ENCODE measurements at regions not wholly inside any gene's neighbourhood (a gene's known extent, or its start where the extent isn't known, plus 50 kb on each side); places are given as distances from the start of the nearest gene placed in this dataset.

DNA sequence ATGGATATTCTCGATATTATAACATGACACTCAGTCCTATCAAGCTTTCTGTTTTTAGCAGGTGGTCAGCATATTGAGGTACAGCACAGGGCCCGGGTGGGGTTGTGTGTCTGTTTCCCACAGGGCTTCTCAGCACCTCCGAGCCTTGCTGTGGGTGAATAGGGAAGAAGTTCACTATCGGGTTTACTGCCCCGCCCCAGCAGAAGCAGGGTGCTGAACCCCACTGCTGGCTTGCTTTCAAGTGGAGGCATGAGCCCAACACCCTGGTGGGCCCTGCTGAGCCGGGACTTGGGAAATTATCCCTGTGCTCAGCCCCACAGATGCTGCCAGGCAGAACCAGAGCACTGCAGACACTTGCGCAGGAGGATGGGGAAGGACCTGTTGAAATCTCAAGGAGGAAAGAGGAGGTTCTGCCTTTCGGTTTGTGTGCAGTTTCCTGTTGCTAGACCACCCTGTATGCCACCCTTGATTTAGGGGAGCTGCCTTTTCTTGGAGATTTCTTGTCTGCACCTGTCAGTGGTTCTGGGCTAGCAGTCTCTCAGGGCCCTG lies 270.3 kb upstream of the SALL3 start:
- no peak for DNase-seq (ENCODE audit: low spot score)

- DNase-seq (ENCODE audit: low spot score): no peak
Observed at GRCh38 chr18:78711316-78711715, 268.3 kb upstream of the SALL3 start.

GRCh38 chr18:78711971-78712370 lies 267.6 kb upstream of the SALL3 start:
- no peak for DNase-seq (ENCODE audit: low spot score)

DNA sequence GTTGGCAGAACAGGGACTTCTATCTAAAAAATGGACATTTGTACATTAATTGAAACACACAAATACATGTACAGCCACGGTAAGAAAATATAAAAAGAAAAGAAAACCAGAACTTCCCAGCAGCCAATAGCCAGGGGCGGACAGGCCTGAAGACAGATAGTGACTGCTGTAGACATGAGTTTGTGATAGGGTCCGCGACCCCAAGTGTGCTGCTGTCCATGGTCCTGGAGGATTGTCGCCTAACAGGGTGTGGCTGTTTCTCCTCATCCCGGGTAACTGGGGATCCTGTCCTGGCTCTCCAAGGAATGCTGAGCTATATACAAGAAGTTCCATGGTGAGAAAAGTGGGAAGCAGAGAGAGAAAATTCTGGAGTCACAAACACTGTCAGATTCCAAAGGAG lies 266.5 kb upstream of the SALL3 start:
- DNase-seq (ENCODE audit: low spot score): no peak

GRCh38 chr18:78713726-78714125 lies 265.9 kb upstream of the SALL3 start:
- no peak for DNase-seq (ENCODE audit: low spot score)

- no peak for DNase-seq (ENCODE audit: low spot score)
Observed at GRCh38 chr18:78716022-78716421, 263.6 kb upstream of the SALL3 start.

- DNase-seq (ENCODE audit: low spot score): no peak
Observed at GRCh38 chr18:78716581-78716980, 263.0 kb upstream of the SALL3 start.

- no peak for DNase-seq (ENCODE audit: low spot score)
Observed at GRCh38 chr18:78717051-78717765, 262.4 kb upstream of the SALL3 start.

DNA sequence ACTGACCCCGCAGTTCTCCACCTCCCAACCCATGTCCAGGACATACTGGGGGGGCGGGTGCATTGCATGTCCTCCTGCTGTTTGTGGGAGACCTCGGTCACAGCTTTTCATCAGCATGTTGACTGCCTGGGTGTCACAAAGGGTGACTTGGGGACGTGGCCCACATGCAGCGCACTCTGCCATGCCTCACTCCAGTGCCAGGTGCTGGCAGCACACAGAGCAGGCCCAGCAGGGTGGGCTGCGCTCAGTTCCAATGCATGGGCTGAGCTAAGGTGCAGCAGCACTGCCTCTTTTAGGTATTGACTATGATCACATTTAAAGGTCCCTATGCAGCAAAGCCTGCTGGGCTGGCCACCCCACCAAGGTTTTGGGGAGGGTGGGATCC lies 261.9 kb upstream of the SALL3 start:
- no peak for DNase-seq (ENCODE audit: low spot score)

DNA sequence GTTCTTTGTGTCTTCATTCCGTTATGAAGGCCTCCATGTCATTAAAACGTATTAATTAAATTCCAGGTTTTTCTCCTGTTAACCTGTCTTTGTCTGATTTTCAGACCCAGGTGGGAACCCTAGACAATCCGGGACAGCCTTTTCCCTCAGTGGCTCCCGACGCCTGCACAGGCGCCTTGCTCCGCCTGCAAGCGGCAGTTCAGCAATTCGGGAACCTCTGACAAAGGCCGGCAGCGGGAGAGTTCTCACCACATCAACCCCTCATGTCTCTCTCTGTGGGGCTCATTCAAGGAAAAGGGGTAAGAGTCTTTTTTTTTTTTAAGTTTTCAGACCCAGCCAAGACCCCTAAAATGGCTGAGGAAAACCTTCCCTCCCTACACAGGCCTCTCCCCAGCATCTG lies 259.8 kb upstream of the SALL3 start:
- no peak for DNase-seq (ENCODE audit: low spot score)

- DNase-seq (ENCODE audit: low spot score): no peak
Observed at GRCh38 chr18:78720456-78721237, 259.0 kb upstream of the SALL3 start.

GRCh38 chr18:78721238-78721875 lies 258.3 kb upstream of the SALL3 start:
- DNase-seq (ENCODE audit: low spot score): no peak

DNA sequence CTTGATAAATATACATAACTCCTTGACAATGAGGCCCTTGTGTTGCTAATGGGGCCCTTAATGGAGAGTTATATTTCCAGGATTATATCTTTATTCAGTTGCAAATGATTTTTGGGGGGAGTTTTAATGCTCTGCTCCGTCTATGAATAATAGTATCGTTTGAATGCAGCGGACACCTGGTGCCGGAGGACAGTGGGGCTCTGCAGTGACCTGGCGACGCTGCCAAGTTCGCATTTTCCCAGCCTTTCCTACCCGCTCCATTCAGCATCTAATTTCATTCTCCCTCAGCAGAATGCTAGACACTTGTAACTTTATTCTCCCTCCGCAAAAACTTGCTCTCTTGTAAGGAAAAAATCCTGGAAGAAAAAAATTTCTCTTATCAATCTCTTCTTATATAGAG lies 257.6 kb upstream of the SALL3 start:
- DNase-seq (ENCODE audit: low spot score): no peak

DNA sequence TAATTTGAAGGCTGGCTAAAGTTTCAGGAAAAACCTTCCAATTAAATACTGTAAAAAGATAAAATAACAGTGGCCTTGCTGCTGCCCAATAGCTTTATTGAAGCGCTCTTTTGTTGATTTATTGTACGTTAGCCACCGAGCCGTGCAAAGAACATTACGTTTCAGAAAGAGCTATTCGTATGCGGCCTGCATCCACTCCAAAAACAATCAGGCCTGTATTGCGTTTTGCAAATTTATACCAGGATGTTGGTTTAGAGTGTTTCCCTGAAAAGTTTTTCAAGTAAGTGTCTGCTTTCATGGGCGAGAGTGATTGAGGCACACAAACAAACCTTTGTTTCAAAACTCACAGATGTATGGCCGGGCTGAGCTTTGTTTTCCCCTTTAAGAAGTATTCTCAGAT lies 257.2 kb upstream of the SALL3 start:
- DNase-seq (ENCODE audit: low spot score): no peak

DNA sequence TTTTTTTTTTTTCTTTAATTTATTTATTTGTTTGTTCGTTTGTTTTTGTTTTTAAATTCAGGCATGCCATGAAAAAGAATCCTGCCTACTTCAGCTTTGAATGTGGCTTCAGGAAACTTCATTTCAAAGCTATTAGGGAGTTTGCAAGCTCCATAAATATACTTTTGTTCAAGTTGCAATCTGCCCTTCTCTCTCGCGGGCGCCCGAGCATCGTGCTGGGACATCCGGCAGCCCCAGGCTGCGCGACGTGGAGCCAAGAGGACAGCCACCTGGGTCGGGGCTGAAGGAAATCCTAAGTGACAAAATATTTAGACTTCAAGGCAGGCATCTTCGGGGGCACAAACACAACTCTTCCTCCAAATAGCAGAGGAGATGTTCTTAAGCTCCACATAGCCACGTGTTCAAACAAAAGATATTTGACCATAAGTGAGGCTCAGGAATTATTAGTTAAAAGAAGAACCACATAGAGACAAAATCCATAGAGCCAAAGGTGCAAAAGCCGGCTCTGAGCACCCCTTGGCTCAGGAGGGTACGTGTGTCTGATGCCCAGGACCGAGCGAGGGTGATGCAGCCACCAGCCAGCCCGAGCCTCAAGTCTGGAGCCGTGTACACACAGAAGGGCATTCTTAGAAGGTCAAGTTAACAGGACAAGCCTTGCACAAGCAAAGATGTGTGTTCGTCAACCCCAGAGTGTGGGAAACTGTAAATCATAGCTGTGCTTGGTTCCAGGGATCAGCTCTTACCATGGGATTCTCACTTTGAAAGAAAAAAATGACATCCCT lies 256.5 kb upstream of the SALL3 start:
- DNase-seq (ENCODE audit: low spot score): no peak

GRCh38 chr18:78724214-78724914 lies 255.3 kb upstream of the SALL3 start:
- DNase-seq (ENCODE audit: low spot score): no peak

DNA sequence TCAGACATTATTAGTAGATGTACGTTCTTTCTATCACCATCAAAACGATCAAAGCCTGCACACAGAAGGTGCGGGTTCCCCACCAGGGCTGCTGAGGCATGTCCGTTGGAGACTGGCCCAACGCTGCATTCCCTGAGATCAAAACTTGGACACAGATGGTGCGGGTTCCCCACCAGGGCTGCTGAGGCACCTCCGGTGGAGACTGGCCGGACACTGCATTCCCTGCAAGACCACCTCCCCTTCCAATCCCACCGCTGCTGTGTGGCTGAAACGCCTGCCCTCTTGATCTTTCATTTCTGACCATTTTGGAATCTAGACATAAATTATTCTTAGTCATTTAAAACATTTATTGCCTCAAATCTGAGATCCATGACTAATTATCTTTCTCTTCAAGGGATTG lies 254.2 kb upstream of the SALL3 start:
- DNase-seq (ENCODE audit: low spot score): no peak

DNA sequence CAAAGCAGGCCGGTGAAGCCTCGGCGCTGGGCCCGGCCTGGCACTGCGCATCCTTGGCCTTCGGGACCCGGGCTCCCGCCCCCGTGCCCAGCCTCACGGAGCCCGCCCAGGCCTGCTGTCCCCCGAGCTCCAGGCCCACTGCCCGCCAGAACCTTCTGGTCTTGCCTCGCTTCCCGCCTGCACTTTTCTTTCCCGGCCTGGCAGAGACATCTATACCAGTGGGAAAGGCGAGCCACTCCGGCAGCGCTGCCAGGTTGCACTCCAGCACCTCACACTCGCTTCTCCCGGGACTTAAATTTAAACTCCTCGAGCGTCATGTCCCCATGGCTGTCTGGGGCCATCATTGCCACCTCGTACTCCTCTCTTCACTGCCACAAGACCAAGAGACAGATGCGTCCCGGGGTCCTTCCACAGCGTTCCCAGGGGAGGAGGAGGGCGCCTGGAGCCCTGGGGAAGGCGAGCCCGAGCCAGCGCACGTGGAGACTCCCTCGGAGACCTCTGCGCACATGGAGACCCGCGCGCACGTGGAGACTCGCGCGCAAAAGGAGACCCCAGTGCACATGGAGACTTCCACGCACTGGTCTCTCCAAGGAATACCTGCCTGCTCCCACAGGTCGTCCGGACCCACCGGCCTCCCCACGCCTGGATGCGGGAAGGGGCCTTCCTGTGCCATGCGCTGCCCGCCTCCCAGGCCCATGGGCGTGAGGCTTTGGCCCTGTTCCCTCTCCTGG lies 253.1 kb upstream of the SALL3 start:
- DNase-seq (ENCODE audit: low spot score): no peak

DNA sequence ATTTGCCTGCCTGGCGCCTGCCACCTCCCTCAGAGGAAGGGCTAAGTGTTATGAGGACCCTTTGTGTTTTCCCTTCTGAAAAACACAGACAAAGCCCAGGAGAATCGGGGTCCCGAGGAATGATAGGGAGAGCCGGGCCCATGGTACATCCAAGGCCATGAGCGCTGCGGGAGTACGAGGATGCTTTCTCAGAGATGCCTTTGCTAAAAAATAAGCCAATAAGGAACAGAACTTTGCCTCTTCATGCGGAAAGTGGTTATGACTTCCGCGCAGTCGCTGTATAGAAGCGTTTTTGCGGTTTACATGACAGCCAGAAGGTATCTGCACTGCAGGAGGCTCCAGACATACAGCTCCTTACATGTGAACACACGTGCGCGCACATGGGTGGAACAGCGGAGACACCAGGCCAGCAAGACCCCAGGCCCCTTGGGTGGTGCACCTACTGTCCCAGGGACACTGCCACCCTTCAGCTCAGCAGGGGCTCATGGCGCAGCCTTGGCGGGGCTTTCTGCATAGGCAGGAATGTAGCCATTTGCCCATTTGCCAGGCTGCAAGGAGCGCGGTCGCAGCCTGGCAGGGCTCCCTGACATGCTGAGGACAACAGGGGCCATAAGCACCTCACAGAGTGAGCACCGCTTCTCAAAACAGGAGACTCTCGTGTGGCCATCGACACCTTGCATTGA lies 252.4 kb upstream of the SALL3 start:
- no peak for DNase-seq (ENCODE audit: low spot score)

Measured in D341Med (cell line).